Calu3 (cell line): ENCODE measurements at regions not wholly inside any gene's neighbourhood (a gene's known extent, or its start where the extent isn't known, plus 50 kb on each side); places are given as distances from the start of the nearest gene placed in this dataset.

ENCODE experiments used
- BruUV-seq: library from RNA; stranded (reverse); fragments of 400-500 nt; replicated peaks from 2 replicates; lab custom pipeline; 2021; lab: Mats Ljungman, UMichigan
- CTCF ChIA-PET: fragments of 300-600 bp; sonication (Branson Sonifier 250); formaldehyde crosslinking; loops from one replicate; lab custom pipeline; 2022; ENCODE audit warnings: antibody characterized with exemption; lab: Charles Lee
- DNase-seq: peaks from one replicate; pipeline ENCODE4 v3.0.0; 2022
- H3K27ac Mint-ChIP-seq: one replicate; pipeline ENCODE4 v1.8.0; 2022; ENCODE audit warnings: mixed read lengths; ENCODE audit not compliant: unreplicated experiment
- H3K27me3 Mint-ChIP-seq: one replicate; pipeline ENCODE4 v1.8.0; 2022; ENCODE audit warnings: mixed read lengths; ENCODE audit not compliant: unreplicated experiment
- H3K36me3 Mint-ChIP-seq: one replicate; pipeline ENCODE4 v1.8.0; 2022; ENCODE audit warnings: mild to moderate bottlenecking, moderate library complexity, mixed read lengths; ENCODE audit not compliant: insufficient read depth, unreplicated experiment
- H3K4me1 Mint-ChIP-seq: one replicate; pipeline ENCODE4 v1.8.0; 2022; ENCODE audit warnings: mild to moderate bottlenecking, low read depth, mixed read lengths; ENCODE audit not compliant: unreplicated experiment
- H3K4me3 Mint-ChIP-seq: one replicate; pipeline ENCODE4 v1.8.0; 2022; ENCODE audit warnings: mild to moderate bottlenecking, low read depth, moderate library complexity, mixed read lengths; ENCODE audit not compliant: unreplicated experiment
- H3K9me3 Mint-ChIP-seq: one replicate; pipeline ENCODE4 v1.8.0; 2022; ENCODE audit warnings: low read depth, mixed read lengths; ENCODE audit not compliant: unreplicated experiment
- intact Hi-C: fragments of 100-400 bp; cut with micrococcal nuclease; formaldehyde crosslinking; loops from one replicate; pipeline ENCODE4 v1.10.0; 2022; ENCODE audit not compliant: unreplicated experiment
- TF ChIP-seq, protein P1 (sequence below): fragments of 200-600 bp; IDR thresholded peaks from one replicate; pipeline ENCODE4 v1.8.0; 2022; ENCODE audit warnings: antibody characterized with exemption; ENCODE audit not compliant: unreplicated experiment

DNA sequence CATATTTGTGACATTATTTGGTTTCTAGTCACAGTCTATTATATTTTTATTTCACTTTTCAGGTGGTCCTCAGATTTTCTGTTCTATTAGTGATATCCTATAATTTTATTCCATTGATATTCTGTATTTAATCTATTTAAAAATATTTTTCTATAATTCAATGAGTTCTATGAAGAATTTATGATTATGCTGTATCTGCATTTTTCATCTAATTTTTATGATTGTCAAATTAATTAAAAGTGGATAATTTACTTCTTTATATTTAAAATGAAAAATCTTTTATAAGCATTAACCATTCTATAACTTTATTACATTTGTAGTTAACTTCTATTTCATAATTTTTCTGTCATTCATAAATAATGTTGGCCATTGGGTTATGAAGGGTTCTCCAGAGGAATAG, 387.4 kb upstream of the LRRC7 start:
- BruUV-seq = no TSS peak
- Mint-ChIP-seq H3K4me1 (no peaks in the 10 kb centered on the region), H3K9me3 (peaks cover 2% of the 10 kb centered on the region), H3K4me3 (no peak overlapping the region), H3K27me3 (no peaks in the 10 kb centered on the region), H3K36me3 (no peaks in the 10 kb centered on the region), H3K27ac (no peak overlapping the region)
- intact Hi-C loops = no loop called here
- DNase-seq = no peak
- TF ChIP-seq, protein P1, sequence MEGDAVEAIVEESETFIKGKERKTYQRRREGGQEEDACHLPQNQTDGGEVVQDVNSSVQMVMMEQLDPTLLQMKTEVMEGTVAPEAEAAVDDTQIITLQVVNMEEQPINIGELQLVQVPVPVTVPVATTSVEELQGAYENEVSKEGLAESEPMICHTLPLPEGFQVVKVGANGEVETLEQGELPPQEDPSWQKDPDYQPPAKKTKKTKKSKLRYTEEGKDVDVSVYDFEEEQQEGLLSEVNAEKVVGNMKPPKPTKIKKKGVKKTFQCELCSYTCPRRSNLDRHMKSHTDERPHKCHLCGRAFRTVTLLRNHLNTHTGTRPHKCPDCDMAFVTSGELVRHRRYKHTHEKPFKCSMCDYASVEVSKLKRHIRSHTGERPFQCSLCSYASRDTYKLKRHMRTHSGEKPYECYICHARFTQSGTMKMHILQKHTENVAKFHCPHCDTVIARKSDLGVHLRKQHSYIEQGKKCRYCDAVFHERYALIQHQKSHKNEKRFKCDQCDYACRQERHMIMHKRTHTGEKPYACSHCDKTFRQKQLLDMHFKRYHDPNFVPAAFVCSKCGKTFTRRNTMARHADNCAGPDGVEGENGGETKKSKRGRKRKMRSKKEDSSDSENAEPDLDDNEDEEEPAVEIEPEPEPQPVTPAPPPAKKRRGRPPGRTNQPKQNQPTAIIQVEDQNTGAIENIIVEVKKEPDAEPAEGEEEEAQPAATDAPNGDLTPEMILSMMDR = no peak
- CTCF ChIA-PET = no interaction called here

DNA sequence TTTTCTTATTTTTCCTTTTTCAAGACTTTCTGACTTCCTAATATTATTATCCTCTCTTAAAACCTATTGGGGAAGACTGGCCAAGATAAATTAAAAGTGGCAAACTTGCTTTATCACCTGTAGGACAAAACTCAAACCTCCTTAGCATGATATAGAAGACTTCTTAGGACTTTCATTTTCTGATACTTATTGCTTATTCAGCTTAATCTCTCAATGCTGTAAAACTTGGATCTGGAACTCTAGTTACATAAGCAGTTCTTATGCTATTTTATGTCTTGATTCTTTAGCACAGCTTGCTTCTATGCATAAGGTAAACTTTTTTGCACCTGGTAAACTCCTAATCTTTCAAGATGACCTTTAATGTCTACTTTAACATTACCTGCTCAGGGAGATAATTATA, 382.3 kb upstream of the LRRC7 start:
- H3K9me3 Mint-ChIP-seq = peaks cover 6% of the 10 kb centered on the region

DNA sequence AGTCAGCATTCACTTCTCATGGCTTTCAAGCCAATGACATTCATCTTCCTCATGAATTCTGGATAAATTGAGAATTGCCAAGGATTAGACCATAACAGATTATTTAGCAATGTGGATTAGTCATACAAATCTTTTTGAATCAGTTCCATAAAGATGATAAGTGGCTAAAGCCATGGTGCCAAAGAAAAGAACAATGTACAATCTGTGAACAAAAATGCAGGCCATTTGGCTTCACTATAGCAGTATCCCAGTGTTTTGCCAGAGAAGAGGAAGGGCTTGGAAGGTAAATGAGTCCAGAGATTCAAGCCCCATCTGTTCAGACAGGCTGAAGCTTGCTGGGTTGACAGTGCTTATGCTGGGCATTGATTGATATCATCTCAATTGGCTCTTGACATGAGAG, 376.4 kb upstream of the LRRC7 start:
- DNase-seq = no peak
- intact Hi-C loops = no loop called here
- H3K27ac Mint-ChIP-seq = no peak overlapping the region
- no TSS peak for BruUV-seq
- TF ChIP-seq, protein P1 = no peak
- no peaks in the 10 kb centered on the region for H3K4me1 Mint-ChIP-seq
- H3K9me3 Mint-ChIP-seq = peaks cover 12% of the 10 kb centered on the region
- H3K36me3 Mint-ChIP-seq = no peaks in the 10 kb centered on the region
- no peak overlapping the region for H3K4me3 Mint-ChIP-seq
- H3K27me3 Mint-ChIP-seq = no peaks in the 10 kb centered on the region
- CTCF ChIA-PET = no interaction called here

More for the DNA sequence above, 382.3 kb upstream of the LRRC7 start:
- Mint-ChIP-seq H3K4me1 (no peaks in the 10 kb centered on the region), H3K4me3 (no peak overlapping the region), H3K27ac (no peak overlapping the region), H3K36me3 (no peaks in the 10 kb centered on the region), H3K27me3 (no peaks in the 10 kb centered on the region)
- TF ChIP-seq, protein P1 = no peak
- intact Hi-C loops = no loop called here
- no TSS peak for BruUV-seq
- CTCF ChIA-PET = no interaction called here
- DNase-seq = no peak

DNA sequence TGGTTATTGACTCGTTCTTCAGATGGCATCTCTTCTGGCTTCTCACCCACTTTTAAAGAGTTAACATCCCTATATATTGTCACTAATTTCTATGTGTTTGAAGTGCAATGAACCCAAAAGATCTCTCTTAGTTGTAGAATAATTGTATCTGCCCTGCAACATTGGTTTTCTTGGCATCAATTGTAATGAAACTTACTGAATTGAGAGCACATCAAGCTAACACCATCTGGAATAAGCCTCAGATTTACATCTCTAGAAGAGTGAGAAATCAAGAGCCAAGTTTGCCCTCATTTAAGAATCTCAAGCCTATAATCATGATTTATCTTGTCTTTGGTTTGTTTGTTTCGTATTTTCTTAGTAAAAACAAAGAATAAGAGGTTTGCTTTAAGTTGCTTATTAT, 372.6 kb upstream of the LRRC7 start:
- Mint-ChIP-seq H3K27ac (no peak overlapping the region), H3K27me3 (no peaks in the 10 kb centered on the region)

More for the DNA sequence above, 372.6 kb upstream of the LRRC7 start:
- intact Hi-C loops = no loop called here
- H3K4me1 Mint-ChIP-seq = no peaks in the 10 kb centered on the region
- DNase-seq = no peak
- H3K4me3 Mint-ChIP-seq = no peak overlapping the region
- H3K9me3 Mint-ChIP-seq = peaks cover 6% of the 10 kb centered on the region
- TF ChIP-seq, protein P1 = no peak
- CTCF ChIA-PET = no interaction called here
- BruUV-seq = no TSS peak
- H3K36me3 Mint-ChIP-seq = no peaks in the 10 kb centered on the region
